ENCODE measurements at regions not wholly inside any gene's neighbourhood (a gene's known extent, or its start where the extent isn't known, plus 50 kb on each side); places are given as distances from the start of the nearest gene placed in this dataset.

DNA sequence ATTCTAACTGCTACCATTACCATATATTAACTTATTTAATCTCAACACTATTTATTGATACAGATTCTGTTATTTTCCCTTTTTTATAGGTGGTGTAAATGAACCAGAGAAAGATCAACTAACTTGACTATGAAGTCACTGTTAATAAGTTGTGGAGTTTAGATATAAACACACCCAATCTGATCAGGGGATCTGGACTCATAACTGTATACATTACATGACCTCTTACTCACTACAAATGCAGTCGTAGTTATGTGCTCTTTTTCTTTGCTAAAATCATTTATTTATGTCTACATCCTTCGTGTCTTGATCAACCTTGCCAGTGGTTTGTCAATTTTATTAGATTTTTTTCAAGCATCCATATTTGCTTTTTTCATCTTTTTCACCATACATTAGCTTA is 614.8 kb upstream of the FAM241A start:
- H3K27ac ChIP-seq = no peak overlapping the region
- H3K4me3 ChIP-seq = no peak overlapping the region
- DNase-seq = no peak
- TF ChIP-seq POLR2A (IDR thresholded peaks at IDR 0.05) = no peak
- no peak for TF ChIP-seq CTCF (IDR thresholded peaks at IDR 0.05)
- no peaks in the 10 kb centered on the region for H3K27me3 ChIP-seq
- no peaks in the 10 kb centered on the region for H3K9me3 ChIP-seq (replicated peaks in 1 of 3)
- WGBS, 4 donors = 40 to 61% (median 58%) methylated on average over 2 of the region's 2 CpGs
- intact Hi-C loops (cut with DNase I) = no loop called here
- H3K36me3 ChIP-seq (replicated peaks in 1 of 2) = no peaks in the 10 kb centered on the region
- H3K4me1 ChIP-seq (replicated peaks in 1 of 2) = no peaks in the 10 kb centered on the region

DNA sequence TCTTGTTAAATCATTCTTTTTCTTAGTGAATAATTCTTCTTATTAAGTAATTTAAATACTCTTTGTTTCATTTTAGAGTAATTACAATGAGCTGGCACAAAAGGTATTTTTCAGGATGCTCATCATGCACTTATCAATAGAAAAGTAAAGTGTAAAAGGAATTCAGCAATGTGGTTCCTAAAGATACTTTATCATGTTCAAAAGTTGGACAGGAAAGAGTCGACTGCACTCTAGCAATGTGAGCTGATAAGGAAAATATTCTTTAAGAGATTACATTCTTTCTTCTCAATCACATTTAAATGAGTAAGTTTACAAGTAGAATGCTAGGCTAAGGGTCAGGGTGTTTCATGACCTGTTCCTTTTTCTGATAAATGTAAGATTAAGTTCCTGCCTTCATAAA is 609.5 kb upstream of the FAM241A start:
- DNase-seq = no peak
- Histone ChIP-seq H3K9me3 (replicated peaks in 1 of 3) (peaks cover 0 to 5% (median 0%) of the 10 kb centered on the region in 3 donors), H3K27me3 (no peaks in the 10 kb centered on the region), H3K27ac (no peak overlapping the region), H3K36me3 (replicated peaks in 1 of 2) (no peaks in the 10 kb centered on the region), H3K4me1 (replicated peaks in 1 of 2) (no peaks in the 10 kb centered on the region), H3K4me3 (no peak overlapping the region)
- WGBS, 4 donors = 9 to 24% (median 12%) methylated on average over 1 of the region's 1 CpG
- TF ChIP-seq CTCF (IDR thresholded peaks at IDR 0.05) = no peak
- TF ChIP-seq POLR2A (IDR thresholded peaks at IDR 0.05) = no peak
- intact Hi-C loops (cut with DNase I) = no loop called here

- Histone ChIP-seq H3K4me3 (no peak overlapping the region), H3K27me3 (no peaks in the 10 kb centered on the region), H3K36me3 (replicated peaks in 1 of 2) (no peaks in the 10 kb centered on the region), H3K9me3 (replicated peaks in 1 of 3) (peaks cover 0 to 5% (median 0%) of the 10 kb centered on the region in 3 donors), H3K27ac (no peak overlapping the region), H3K4me1 (replicated peaks in 1 of 2) (no peaks in the 10 kb centered on the region)
- WGBS, 4 donors = 52 to 72% (median 58%) methylated on average over 2 of the region's 2 CpGs
- intact Hi-C loops (cut with DNase I) = no loop called here
- no peak for DNase-seq
- no peak for TF ChIP-seq CTCF (IDR thresholded peaks at IDR 0.05)
- TF ChIP-seq POLR2A (IDR thresholded peaks at IDR 0.05) = no peak
Observed at GRCh38 chr4:111537165-111537564, 608.1 kb upstream of the FAM241A start.

- intact Hi-C loops (cut with DNase I) = no loop called here
- Histone ChIP-seq H3K9me3 (replicated peaks in 1 of 3) (peaks cover 0 to 5% (median 0%) of the 10 kb centered on the region in 3 donors), H3K27ac (no peak overlapping the region), H3K4me3 (no peak overlapping the region), H3K36me3 (replicated peaks in 1 of 2) (no peaks in the 10 kb centered on the region), H3K4me1 (replicated peaks in 1 of 2) (no peaks in the 10 kb centered on the region), H3K27me3 (no peaks in the 10 kb centered on the region)
- no peak for TF ChIP-seq CTCF (IDR thresholded peaks at IDR 0.05)
- TF ChIP-seq POLR2A (IDR thresholded peaks at IDR 0.05) = no peak
- 20 to 58% (median 47%) methylated on average over 1 to 3 of the region's 3 CpGs for WGBS, 4 donors
- DNase-seq = no peak
Observed at GRCh38 chr4:111537871-111538270, 607.4 kb upstream of the FAM241A start.
